IPS-20b (cell line): ENCODE measurements at regions not wholly inside any gene's neighbourhood (a gene's known extent, or its start where the extent isn't known, plus 50 kb on each side); places are given as distances from the start of the nearest gene placed in this dataset.

Experiments
- H3K27ac ChIP-seq: one replicate; pipeline ENCODE4 v1.5.1; 2013; ENCODE audit warnings: low read length
- H3K27me3 ChIP-seq: 2 replicates; pipeline ENCODE4 v1.6.1; 2013; ENCODE audit warnings: mild to moderate bottlenecking, low read length, inconsistent platforms; ENCODE audit not compliant: insufficient read depth
- H3K36me3 ChIP-seq: 2 replicates; pipeline ENCODE4 v1.6.1; 2013; ENCODE audit warnings: low read depth, mild to moderate bottlenecking, inconsistent platforms, low read length, moderate library complexity; ENCODE audit not compliant: insufficient read depth
- H3K4me1 ChIP-seq: 2 replicates; pipeline ENCODE4 v1.6.1; 2013; ENCODE audit warnings: mild to moderate bottlenecking, control low read depth, inconsistent platforms, low read length, moderate library complexity; ENCODE audit not compliant: insufficient read depth
- H3K4me3 ChIP-seq: 2 replicates; pipeline ENCODE4 v1.5.1; 2013; ENCODE audit warnings: mild to moderate bottlenecking, low read length, inconsistent platforms
- H3K9ac ChIP-seq: 2 replicates; pipeline ENCODE4 v1.6.1; 2013; ENCODE audit warnings: low read depth, mild to moderate bottlenecking, inconsistent platforms, low read length, moderate library complexity
- H3K9me3 ChIP-seq: 2 replicates; pipeline ENCODE4 v1.6.1; 2013; ENCODE audit warnings: mild to moderate bottlenecking, low read depth, low read length, inconsistent platforms; ENCODE audit not compliant: insufficient read depth

GRCh38 chr14:89720076-89720687 is 234.3 kb downstream of the EFCAB11 start:
- Histone ChIP-seq H3K9ac (no peak overlapping the region; the same call in 1 of the 2 replicates), H3K27me3 (no peaks in the 10 kb centered on the region), H3K36me3 (no peaks in the 10 kb centered on the region), H3K4me1 (peaks cover 28% of the 10 kb centered on the region), H3K9me3 (no peaks in the 10 kb centered on the region), H3K4me3 (no peak overlapping the region), H3K27ac (peak overlapping the region; percentile 45)

GRCh38 chr14:89719366-89720075 is 235.0 kb downstream of the EFCAB11 start:
- Histone ChIP-seq H3K4me3 (no peak overlapping the region), H3K9me3 (no peaks in the 10 kb centered on the region), H3K36me3 (no peaks in the 10 kb centered on the region), H3K27ac (no peak overlapping the region), H3K4me1 (peaks cover 24% of the 10 kb centered on the region), H3K27me3 (no peaks in the 10 kb centered on the region), H3K9ac (no peak overlapping the region)

GRCh38 chr14:89708982-89709625 is 245.4 kb downstream of the EFCAB11 start:
- H3K27me3 ChIP-seq, result no peaks in the 10 kb centered on the region
- H3K27ac ChIP-seq, result no peak overlapping the region
- no peak overlapping the region for H3K9ac ChIP-seq
- 0 out of 2 replicates have a peak, but pooled peaks cover 4% of the 10 kb centered on the region for H3K9me3 ChIP-seq
- no peaks in the 10 kb centered on the region for H3K36me3 ChIP-seq
- no peak overlapping the region for H3K4me3 ChIP-seq
- H3K4me1 ChIP-seq, result no peaks in the 10 kb centered on the region

GRCh38 chr14:89707086-89707485 is 247.4 kb downstream of the EFCAB11 start:
- no peak overlapping the region for H3K27ac ChIP-seq
- no peaks in the 10 kb centered on the region for H3K36me3 ChIP-seq
- peaks cover 16% of the 10 kb centered on the region for H3K27me3 ChIP-seq
- peaks cover 2% of the 10 kb centered on the region; the same call in 1 of the 2 replicates for H3K4me1 ChIP-seq
- H3K9ac ChIP-seq, result no peak overlapping the region
- peaks cover 3% of the 10 kb centered on the region; the same call in 1 of the 2 replicates for H3K9me3 ChIP-seq
- H3K4me3 ChIP-seq, result no peak overlapping the region

GRCh38 chr14:89702876-89703200 is 251.7 kb downstream of the EFCAB11 start:
- Histone ChIP-seq H3K9me3 (peaks cover 3% of the 10 kb centered on the region; the same call in 1 of the 2 replicates), H3K27ac (no peak overlapping the region), H3K36me3 (no peaks in the 10 kb centered on the region), H3K4me1 (peaks cover 5% of the 10 kb centered on the region; the same call in 1 of the 2 replicates), H3K27me3 (peaks cover 28% of the 10 kb centered on the region), H3K4me3 (no peak overlapping the region), H3K9ac (no peak overlapping the region)

- Histone ChIP-seq H3K27ac (no peak overlapping the region), H3K9me3 (peaks cover 5% of the 10 kb centered on the region; the same call in 1 of the 2 replicates), H3K36me3 (no peaks in the 10 kb centered on the region), H3K4me3 (peak overlapping the region; percentile 58), H3K9ac (peak overlapping the region; percentile 68; the same call in 1 of the 2 replicates), H3K27me3 (peaks cover 28% of the 10 kb centered on the region), H3K4me1 (peaks cover 5% of the 10 kb centered on the region; the same call in 1 of the 2 replicates)
These were observed 252.3 kb downstream of the EFCAB11 start for GRCh38 chr14:89702073-89702875.

- peak overlapping the region; percentile 68; the same call in 1 of the 2 replicates for H3K9ac ChIP-seq
- peaks cover 5% of the 10 kb centered on the region; the same call in 1 of the 2 replicates for H3K4me1 ChIP-seq
- peaks cover 28% of the 10 kb centered on the region for H3K27me3 ChIP-seq
- peak overlapping the region; percentile 72 for H3K4me3 ChIP-seq
- H3K9me3 ChIP-seq, result peaks cover 6% of the 10 kb centered on the region; the same call in 1 of the 2 replicates
- no peaks in the 10 kb centered on the region for H3K36me3 ChIP-seq
- no peak overlapping the region for H3K27ac ChIP-seq
These were observed 253.1 kb downstream of the EFCAB11 start for GRCh38 chr14:89701211-89702043.

- Histone ChIP-seq H3K4me1 (peaks cover 5% of the 10 kb centered on the region; the same call in 1 of the 2 replicates), H3K4me3 (peak overlapping the region; percentile 72), H3K36me3 (no peaks in the 10 kb centered on the region), H3K9me3 (peaks cover 6% of the 10 kb centered on the region; the same call in 1 of the 2 replicates), H3K9ac (no peak overlapping the region), H3K27me3 (peaks cover 28% of the 10 kb centered on the region), H3K27ac (no peak overlapping the region)
These were observed 253.7 kb downstream of the EFCAB11 start for GRCh38 chr14:89700801-89701200.

GRCh38 chr14:89699071-89699470 is 255.5 kb downstream of the EFCAB11 start:
- Histone ChIP-seq H3K27ac (no peak overlapping the region), H3K9me3 (peaks cover 6% of the 10 kb centered on the region; the same call in 1 of the 2 replicates), H3K36me3 (no peaks in the 10 kb centered on the region), H3K4me1 (peaks cover 5% of the 10 kb centered on the region; the same call in 1 of the 2 replicates), H3K27me3 (peaks cover 28% of the 10 kb centered on the region), H3K4me3 (no peak overlapping the region), H3K9ac (no peak overlapping the region)

- peaks cover 5% of the 10 kb centered on the region; the same call in 1 of the 2 replicates for H3K4me1 ChIP-seq
- no peak overlapping the region for H3K27ac ChIP-seq
- peaks cover 3% of the 10 kb centered on the region; the same call in 1 of the 2 replicates for H3K9me3 ChIP-seq
- no peak overlapping the region for H3K4me3 ChIP-seq
- no peaks in the 10 kb centered on the region for H3K36me3 ChIP-seq
- H3K27me3 ChIP-seq, result peaks cover 16% of the 10 kb centered on the region
- no peak overlapping the region for H3K9ac ChIP-seq
These were observed 257.1 kb downstream of the EFCAB11 start for GRCh38 chr14:89697281-89698060.
